HG02885 (cell line): ENCODE measurements at regions not wholly inside any gene's neighbourhood (a gene's known extent, or its start where the extent isn't known, plus 50 kb on each side); places are given as distances from the start of the nearest gene placed in this dataset.

ENCODE experiments used
- ATAC-seq: cut with Tn5 transposase; IDR thresholded peaks from one replicate; pipeline ENCODE4 v1.9.1; 2021; ENCODE audit warnings: mild to moderate bottlenecking; ENCODE audit not compliant: unreplicated experiment, poor library complexity

DNA sequence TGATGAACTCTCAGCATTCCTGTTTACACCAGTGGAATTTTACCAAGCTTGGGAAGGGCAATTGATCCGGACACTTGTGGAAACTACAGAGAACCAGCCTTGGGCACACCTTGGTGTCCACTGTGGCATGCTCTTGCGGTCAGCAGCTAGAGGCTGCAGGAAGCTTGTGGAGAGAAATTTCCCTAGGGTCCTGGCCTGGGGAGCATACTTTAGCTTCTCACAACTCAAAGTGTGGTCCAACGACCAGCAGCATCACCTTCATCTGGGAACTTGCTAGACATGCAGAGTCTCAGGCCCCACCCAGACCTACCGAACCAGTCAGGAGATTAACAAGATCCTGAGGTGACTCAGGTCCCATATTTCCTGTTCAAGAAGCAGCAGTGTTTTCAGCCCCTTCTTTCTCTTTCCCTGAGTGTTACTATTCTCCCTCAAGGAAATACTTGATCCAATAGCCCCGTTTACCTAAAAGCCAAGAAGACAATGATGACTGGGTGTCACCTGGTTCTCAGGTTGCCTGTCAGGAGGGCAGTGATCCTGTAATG is 55.7 kb upstream of the KCNE2 start:
- ATAC-seq, result no peak

GRCh38 chr21:34311561-34312330 is 52.1 kb upstream of the KCNE2 start:
- no peak for ATAC-seq

DNA sequence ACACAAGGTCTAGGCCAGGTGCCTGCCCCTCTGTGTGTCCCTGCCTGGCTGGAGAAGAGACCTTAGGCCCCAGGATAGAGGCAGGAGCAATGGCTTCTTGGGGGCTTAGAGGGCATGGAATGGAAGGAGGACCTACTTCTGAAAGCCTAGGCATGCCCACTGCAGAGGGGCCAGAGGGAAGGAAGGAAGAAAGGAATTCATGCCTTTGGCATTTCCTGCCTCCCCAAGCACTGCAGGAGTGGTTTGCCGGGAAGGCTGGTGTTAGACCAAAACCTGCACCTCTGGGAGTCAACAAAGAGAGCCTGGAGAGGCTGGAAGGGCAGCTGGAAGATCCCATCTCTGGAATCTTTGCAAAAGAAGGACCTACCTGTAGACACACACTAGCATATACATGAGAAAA is 50.7 kb upstream of the KCNE2 start:
- no peak for ATAC-seq
